GM23338 (cell line): ENCODE measurements at regions not wholly inside any gene's neighbourhood (a gene's known extent, or its start where the extent isn't known, plus 50 kb on each side); places are given as distances from the start of the nearest gene placed in this dataset.

ENCODE experiments used
- ATAC-seq: fragments of 200-7000 bp; cut with Tn5 transposase; 3 replicates; pipeline ENCODE4 v1.9.1; 2020
- DNase-seq: peaks from one replicate; pipeline ENCODE4 v3.0.0-alpha.2; 2015; ENCODE audit warnings: low spot score
- H2AFZ ChIP-seq: fragments of 200-600 bp; sonication (generic); 2 replicates; pipeline ENCODE4 v1.8.0; 2016; ENCODE audit warnings: antibody characterized with exemption, mild to moderate bottlenecking, moderate library complexity
- H3F3A ChIP-seq: fragments of 200-600 bp; sonication (generic); replicated peaks from 2 replicates; pipeline ENCODE4 v1.8.0; 2017; ENCODE audit warnings: antibody characterized with exemption, mixed run types, low read depth
- H3K27ac ChIP-seq: fragments of 200-600 bp; sonication (generic); 2 replicates; pipeline ENCODE4 v1.6.1; 2016; ENCODE audit warnings: low read depth
- H3K27me3 ChIP-seq: fragments of 200-600 bp; sonication (generic); 2 replicates; pipeline ENCODE4 v1.8.0; 2016; ENCODE audit warnings: mild to moderate bottlenecking, mixed run types, moderate library complexity; ENCODE audit not compliant: insufficient read depth
- H3K36me3 ChIP-seq: fragments of 200-600 bp; sonication (generic); 2 replicates; pipeline ENCODE4 v1.8.0; 2016; ENCODE audit warnings: mild to moderate bottlenecking; ENCODE audit not compliant: insufficient read depth
- H3K4me1 ChIP-seq: fragments of 200-600 bp; sonication (generic); 2 replicates; pipeline ENCODE4 v1.8.0; 2016; ENCODE audit warnings: mild to moderate bottlenecking, moderate library complexity; ENCODE audit not compliant: insufficient read depth
- H3K4me2 ChIP-seq: fragments of 200-600 bp; sonication (generic); 2 replicates; pipeline ENCODE4 v1.7.1; 2017; ENCODE audit warnings: mixed run types
- H3K4me3 ChIP-seq: fragments of 200-600 bp; sonication (generic); 2 replicates; pipeline ENCODE4 v1.6.1; 2016; ENCODE audit warnings: mixed run types
- H3K79me2 ChIP-seq: fragments of 200-600 bp; sonication (generic); replicated peaks from 2 replicates; pipeline ENCODE4 v1.8.0; 2017; ENCODE audit warnings: mild to moderate bottlenecking; ENCODE audit not compliant: insufficient read depth
- H3K9me2 ChIP-seq: fragments of 200-600 bp; sonication (generic); 2 replicates; pipeline ENCODE4 v1.8.0; 2017; ENCODE audit not compliant: insufficient read depth
- H4K20me1 ChIP-seq: fragments of 200-600 bp; sonication (generic); replicated peaks from 2 replicates; pipeline ENCODE4 v1.8.0; 2017; ENCODE audit warnings: mild to moderate bottlenecking; ENCODE audit not compliant: insufficient read depth
- H3K27ac Mint-ChIP-seq: 2 replicates; pipeline ENCODE4 v1.8.0; 2020; ENCODE audit warnings: inconsistent platforms, mild to moderate bottlenecking, moderate library complexity, mixed read lengths
- H3K27me3 Mint-ChIP-seq: 3 replicates; pipeline ENCODE4 v1.8.0; 2022; ENCODE audit warnings: low read depth, mild to moderate bottlenecking, moderate library complexity, mixed read lengths, inconsistent platforms; ENCODE audit not compliant: insufficient read depth, poor library complexity
- H3K36me3 Mint-ChIP-seq: 3 replicates; pipeline ENCODE4 v1.8.0; 2021; ENCODE audit warnings: low read depth, mild to moderate bottlenecking, inconsistent platforms, moderate library complexity, mixed read lengths
- H3K4me1 Mint-ChIP-seq: 3 replicates; pipeline ENCODE4 v1.8.0; 2020; ENCODE audit warnings: mild to moderate bottlenecking, inconsistent platforms, mixed read lengths
- H3K4me3 Mint-ChIP-seq: 3 replicates; pipeline ENCODE4 v1.8.0; 2021; ENCODE audit warnings: moderate library complexity, mild to moderate bottlenecking, inconsistent platforms, mixed read lengths
- H3K9me3 Mint-ChIP-seq: 3 replicates; pipeline ENCODE4 v1.8.0; 2020; ENCODE audit warnings: moderate library complexity, mild to moderate bottlenecking, inconsistent platforms, mixed read lengths
- CREB1 ChIP-seq: fragments of 250-450 bp; sonication (Bioruptor Pico); IDR thresholded peaks from 2 replicates; pipeline ENCODE4 v1.5.0; 2020; ENCODE audit warnings: low read depth, mild to moderate bottlenecking, moderate library complexity
- EZH2phosphoT487 ChIP-seq: fragments of 200-600 bp; sonication (generic); IDR thresholded peaks from one replicate; pipeline ENCODE4 v1.8.1; 2018; ENCODE audit warnings: antibody characterized with exemption; ENCODE audit not compliant: unreplicated experiment
- JUNB ChIP-seq: IDR thresholded peaks from one replicate; pipeline ENCODE4 v1.6.1; 2016; ENCODE audit warnings: antibody characterized with exemption; ENCODE audit not compliant: unreplicated experiment
- NANOG ChIP-seq: IDR thresholded peaks from 2 replicates; pipeline ENCODE4 v1.6.1; 2016; ENCODE audit warnings: antibody characterized with exemption, borderline replicate concordance
- POLR2AphosphoS5 ChIP-seq: IDR thresholded peaks from 2 replicates; pipeline ENCODE4 v1.6.1; 2016; ENCODE audit warnings: antibody characterized with exemption, low read depth
- STAT1 ChIP-seq: IDR thresholded peaks from one replicate; pipeline ENCODE4 v1.6.1; 2016; ENCODE audit warnings: antibody characterized with exemption; ENCODE audit not compliant: unreplicated experiment
- ZNF331 ChIP-seq: fragments of 250-450 bp; sonication (Bioruptor Pico); IDR thresholded peaks from 2 replicates; pipeline ENCODE4 v1.5.0; 2020; ENCODE audit warnings: low read depth, mild to moderate bottlenecking, moderate library complexity
- TF ChIP-seq, protein P1 (sequence below), 2 experiments: fragments of 200-600 bp in 1 of 2; sonication (generic) in 1 of 2; conservative IDR thresholded peaks; 2 replicates each; pipeline versions ENCODE4 v1.5.1 to v1.6.1; 2016 to 2017; ENCODE audit warnings: antibody characterized with exemption in 2 of 2, low read depth in 2 of 2, mild to moderate bottlenecking in 2 of 2, moderate library complexity in 1 of 2
- TF ChIP-seq, protein P2 (sequence below): IDR thresholded peaks from one replicate; pipeline ENCODE4 v1.6.1; 2018; ENCODE audit warnings: antibody characterized with exemption; ENCODE audit not compliant: unreplicated experiment
- TF ChIP-seq, protein P3 (sequence below): fragments of 250-450 bp; sonication (Bioruptor Pico); IDR thresholded peaks from 2 replicates; pipeline ENCODE4 v1.5.0; 2020; ENCODE audit warnings: mild to moderate bottlenecking, moderate library complexity

DNA sequence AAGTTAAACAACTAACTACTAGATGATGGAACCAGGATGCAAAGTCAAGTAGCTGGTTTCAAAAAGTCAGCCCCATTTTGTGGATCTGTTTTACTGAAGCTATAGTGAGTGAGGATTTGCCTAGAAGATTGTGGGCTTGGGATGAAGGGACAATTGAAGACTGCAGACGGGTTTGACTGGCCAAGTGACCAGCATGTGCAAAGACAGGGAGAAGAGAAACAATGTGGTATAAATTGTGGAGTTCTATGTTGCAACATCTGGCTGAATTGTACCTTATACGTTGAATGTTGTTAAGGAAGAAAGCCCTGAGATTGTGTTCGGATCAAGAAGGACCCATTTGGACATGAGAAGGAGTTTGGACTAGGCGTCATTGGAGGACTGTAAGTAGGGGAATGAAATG lies 101.8 kb downstream of the MAT2B start:
- Histone ChIP-seq H3K79me2 (no peaks in the 10 kb centered on the region), H3K9me2 (no peaks in the 10 kb centered on the region), H3K4me3 (no peak overlapping the region), H3K4me1 (no peaks in the 10 kb centered on the region), H3F3A (no peaks in the 10 kb centered on the region), H2AFZ (no peak overlapping the region), H4K20me1 (no peaks in the 10 kb centered on the region), H3K36me3 (no peaks in the 10 kb centered on the region), H3K27me3 (no peaks in the 10 kb centered on the region), H3K4me2 (no peak overlapping the region), H3K27ac (no peak overlapping the region)
- no peaks in the 10 kb centered on the region for H3K9me3 Mint-ChIP-seq
- no peak for ATAC-seq
- H3K4me3 Mint-ChIP-seq, result no peak overlapping the region
- no peak overlapping the region for H3K27ac Mint-ChIP-seq
- H3K4me1 Mint-ChIP-seq, result no peaks in the 10 kb centered on the region
- no peaks in the 10 kb centered on the region for H3K36me3 Mint-ChIP-seq
- H3K27me3 Mint-ChIP-seq, result no peaks in the 10 kb centered on the region
- no peak for DNase-seq
- TF ChIP-seq NANOG (no peak), STAT1 (no peak), JUNB (no peak), ZNF331 (CRISPR knock-in tag) (no peak), EZH2phosphoT487 (no peak), CREB1 (CRISPR knock-in tag) (no peak), POLR2AphosphoS5 (no peak)
- TF ChIP-seq, protein P1, sequence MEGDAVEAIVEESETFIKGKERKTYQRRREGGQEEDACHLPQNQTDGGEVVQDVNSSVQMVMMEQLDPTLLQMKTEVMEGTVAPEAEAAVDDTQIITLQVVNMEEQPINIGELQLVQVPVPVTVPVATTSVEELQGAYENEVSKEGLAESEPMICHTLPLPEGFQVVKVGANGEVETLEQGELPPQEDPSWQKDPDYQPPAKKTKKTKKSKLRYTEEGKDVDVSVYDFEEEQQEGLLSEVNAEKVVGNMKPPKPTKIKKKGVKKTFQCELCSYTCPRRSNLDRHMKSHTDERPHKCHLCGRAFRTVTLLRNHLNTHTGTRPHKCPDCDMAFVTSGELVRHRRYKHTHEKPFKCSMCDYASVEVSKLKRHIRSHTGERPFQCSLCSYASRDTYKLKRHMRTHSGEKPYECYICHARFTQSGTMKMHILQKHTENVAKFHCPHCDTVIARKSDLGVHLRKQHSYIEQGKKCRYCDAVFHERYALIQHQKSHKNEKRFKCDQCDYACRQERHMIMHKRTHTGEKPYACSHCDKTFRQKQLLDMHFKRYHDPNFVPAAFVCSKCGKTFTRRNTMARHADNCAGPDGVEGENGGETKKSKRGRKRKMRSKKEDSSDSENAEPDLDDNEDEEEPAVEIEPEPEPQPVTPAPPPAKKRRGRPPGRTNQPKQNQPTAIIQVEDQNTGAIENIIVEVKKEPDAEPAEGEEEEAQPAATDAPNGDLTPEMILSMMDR (conservative IDR thresholded peaks at IDR 0.05; ENCODE audit: low read depth in 2 of 2), result no peak
- TF ChIP-seq, protein P2, sequence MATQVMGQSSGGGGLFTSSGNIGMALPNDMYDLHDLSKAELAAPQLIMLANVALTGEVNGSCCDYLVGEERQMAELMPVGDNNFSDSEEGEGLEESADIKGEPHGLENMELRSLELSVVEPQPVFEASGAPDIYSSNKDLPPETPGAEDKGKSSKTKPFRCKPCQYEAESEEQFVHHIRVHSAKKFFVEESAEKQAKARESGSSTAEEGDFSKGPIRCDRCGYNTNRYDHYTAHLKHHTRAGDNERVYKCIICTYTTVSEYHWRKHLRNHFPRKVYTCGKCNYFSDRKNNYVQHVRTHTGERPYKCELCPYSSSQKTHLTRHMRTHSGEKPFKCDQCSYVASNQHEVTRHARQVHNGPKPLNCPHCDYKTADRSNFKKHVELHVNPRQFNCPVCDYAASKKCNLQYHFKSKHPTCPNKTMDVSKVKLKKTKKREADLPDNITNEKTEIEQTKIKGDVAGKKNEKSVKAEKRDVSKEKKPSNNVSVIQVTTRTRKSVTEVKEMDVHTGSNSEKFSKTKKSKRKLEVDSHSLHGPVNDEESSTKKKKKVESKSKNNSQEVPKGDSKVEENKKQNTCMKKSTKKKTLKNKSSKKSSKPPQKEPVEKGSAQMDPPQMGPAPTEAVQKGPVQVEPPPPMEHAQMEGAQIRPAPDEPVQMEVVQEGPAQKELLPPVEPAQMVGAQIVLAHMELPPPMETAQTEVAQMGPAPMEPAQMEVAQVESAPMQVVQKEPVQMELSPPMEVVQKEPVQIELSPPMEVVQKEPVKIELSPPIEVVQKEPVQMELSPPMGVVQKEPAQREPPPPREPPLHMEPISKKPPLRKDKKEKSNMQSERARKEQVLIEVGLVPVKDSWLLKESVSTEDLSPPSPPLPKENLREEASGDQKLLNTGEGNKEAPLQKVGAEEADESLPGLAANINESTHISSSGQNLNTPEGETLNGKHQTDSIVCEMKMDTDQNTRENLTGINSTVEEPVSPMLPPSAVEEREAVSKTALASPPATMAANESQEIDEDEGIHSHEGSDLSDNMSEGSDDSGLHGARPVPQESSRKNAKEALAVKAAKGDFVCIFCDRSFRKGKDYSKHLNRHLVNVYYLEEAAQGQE, result no peak
- TF ChIP-seq, protein P3, sequence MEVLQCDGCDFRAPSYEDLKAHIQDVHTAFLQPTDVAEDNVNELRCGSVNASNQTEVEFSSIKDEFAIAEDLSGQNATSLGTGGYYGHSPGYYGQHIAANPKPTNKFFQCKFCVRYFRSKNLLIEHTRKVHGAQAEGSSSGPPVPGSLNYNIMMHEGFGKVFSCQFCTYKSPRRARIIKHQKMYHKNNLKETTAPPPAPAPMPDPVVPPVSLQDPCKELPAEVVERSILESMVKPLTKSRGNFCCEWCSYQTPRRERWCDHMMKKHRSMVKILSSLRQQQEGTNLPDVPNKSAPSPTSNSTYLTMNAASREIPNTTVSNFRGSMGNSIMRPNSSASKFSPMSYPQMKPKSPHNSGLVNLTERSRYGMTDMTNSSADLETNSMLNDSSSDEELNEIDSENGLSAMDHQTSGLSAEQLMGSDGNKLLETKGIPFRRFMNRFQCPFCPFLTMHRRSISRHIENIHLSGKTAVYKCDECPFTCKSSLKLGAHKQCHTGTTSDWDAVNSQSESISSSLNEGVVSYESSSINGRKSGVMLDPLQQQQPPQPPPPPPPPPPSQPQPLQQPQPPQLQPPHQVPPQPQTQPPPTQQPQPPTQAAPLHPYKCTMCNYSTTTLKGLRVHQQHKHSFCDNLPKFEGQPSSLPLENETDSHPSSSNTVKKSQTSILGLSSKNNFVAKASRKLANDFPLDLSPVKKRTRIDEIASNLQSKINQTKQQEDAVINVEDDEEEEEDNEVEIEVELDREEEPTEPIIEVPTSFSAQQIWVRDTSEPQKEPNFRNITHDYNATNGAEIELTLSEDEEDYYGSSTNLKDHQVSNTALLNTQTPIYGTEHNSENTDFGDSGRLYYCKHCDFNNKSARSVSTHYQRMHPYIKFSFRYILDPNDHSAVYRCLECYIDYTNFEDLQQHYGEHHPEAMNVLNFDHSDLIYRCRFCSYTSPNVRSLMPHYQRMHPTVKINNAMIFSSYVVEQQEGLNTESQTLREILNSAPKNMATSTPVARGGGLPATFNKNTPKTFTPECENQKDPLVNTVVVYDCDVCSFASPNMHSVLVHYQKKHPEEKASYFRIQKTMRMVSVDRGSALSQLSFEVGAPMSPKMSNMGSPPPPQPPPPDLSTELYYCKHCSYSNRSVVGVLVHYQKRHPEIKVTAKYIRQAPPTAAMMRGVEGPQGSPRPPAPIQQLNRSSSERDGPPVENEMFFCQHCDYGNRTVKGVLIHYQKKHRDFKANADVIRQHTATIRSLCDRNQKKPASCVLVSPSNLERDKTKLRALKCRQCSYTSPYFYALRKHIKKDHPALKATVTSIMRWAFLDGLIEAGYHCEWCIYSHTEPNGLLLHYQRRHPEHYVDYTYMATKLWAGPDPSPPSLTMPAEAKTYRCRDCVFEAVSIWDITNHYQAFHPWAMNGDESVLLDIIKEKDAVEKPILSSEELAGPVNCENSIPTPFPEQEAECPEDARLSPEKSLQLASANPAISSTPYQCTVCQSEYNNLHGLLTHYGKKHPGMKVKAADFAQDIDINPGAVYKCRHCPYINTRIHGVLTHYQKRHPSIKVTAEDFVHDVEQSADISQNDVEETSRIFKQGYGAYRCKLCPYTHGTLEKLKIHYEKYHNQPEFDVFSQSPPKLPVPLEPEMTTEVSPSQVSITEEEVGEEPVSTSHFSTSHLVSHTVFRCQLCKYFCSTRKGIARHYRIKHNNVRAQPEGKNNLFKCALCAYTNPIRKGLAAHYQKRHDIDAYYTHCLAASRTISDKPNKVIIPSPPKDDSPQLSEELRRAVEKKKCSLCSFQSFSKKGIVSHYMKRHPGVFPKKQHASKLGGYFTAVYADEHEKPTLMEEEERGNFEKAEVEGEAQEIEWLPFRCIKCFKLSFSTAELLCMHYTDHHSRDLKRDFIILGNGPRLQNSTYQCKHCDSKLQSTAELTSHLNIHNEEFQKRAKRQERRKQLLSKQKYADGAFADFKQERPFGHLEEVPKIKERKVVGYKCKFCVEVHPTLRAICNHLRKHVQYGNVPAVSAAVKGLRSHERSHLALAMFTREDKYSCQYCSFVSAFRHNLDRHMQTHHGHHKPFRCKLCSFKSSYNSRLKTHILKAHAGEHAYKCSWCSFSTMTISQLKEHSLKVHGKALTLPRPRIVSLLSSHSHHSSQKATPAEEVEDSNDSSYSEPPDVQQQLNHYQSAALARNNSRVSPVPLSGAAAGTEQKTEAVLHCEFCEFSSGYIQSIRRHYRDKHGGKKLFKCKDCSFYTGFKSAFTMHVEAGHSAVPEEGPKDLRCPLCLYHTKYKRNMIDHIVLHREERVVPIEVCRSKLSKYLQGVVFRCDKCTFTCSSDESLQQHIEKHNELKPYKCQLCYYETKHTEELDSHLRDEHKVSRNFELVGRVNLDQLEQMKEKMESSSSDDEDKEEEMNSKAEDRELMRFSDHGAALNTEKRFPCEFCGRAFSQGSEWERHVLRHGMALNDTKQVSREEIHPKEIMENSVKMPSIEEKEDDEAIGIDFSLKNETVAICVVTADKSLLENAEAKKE (CRISPR knock-in tag), result no peak
